DMS114 treated with DMSO at 0.1 percent for 48 hours (cell line): ENCODE measurements at regions not wholly inside any gene's neighbourhood (a gene's known extent, or its start where the extent isn't known, plus 50 kb on each side); places are given as distances from the start of the nearest gene placed in this dataset.
"Not testable (repeated sequence)": the region's sequence is repeated elsewhere in the genome, so short reads cannot be mapped to it uniquely, and the experiment has no call there.

ENCODE experiments used
- DNase-seq: peaks from one replicate; lab custom pipeline; 2025; ENCODE audit not compliant: unreplicated experiment; lab: John Stamatoyannopoulos, UW

DNA sequence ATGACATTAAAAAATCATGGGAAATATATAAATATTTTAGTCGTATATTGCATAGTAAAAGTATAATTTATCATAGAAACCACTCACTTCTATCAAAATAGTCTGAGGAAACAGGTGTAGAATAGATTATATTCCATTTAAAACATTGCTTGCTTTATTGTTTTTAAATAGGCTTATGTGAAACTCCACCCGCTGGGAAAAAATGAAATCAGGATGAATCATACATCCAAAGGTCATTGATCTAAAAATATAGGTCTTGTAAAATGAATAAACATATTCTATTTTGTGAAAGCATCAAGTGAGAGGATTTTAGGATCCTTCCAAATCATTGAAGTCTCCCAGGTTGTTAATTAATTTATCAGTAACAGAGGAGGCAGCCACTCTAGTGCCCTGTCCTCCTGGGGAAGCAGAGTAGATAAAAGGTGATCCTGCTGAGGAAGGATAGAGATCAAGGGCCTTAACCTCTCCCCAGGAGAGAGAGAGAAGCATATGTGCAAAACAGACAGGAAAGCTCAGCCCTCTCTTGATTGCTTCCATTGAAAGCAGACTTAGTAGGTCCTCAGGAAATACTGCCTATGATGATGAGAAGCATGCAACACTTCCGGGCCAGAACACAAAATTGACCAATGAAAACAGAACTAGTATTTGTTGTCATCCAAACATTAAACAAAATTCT is 96.8 kb upstream of the MAP9 start:
- DNase-seq, result no peak

- no peak for DNase-seq
Measured at GRCh38 chr4:155468282-155468681, 91.5 kb upstream of the MAP9 start.

DNA sequence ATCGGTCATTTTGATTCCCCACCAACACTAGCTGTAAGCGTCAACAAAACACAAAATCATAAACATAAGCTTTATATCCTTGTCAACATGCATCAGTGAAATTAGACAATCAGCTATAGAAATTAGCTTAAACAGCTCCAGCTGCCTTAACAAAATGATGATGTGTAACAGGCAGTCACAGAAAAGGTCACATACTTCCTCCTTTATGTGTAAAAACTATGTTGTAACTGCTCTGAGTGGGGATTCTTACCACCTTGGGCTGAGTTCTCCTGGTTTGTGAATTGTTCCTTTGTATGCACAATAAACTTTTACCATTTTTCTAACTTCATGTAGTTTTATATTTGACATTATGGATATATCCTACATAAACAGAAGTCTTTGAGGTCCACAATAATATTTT is 73.9 kb upstream of the MAP9 start:
- DNase-seq, result no peak

DNA sequence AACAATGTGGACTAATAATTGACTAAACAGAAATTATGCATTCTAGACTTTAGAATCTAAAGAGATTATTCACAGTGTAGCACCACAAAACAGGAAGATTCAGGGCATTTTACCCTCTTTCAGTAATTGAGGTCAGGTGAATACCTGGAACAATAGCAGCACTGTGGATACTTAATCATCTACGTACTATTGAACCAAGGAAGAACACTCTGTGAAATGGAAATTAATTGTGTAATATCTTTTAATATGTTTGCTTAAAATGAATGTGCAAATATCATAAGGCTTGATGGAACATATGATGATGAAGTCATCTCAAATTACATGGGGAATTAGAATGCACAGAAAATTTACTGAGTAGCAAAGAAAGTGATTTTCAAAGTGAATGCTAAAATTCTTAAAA is 68.5 kb upstream of the MAP9 start:
- no peak for DNase-seq

- DNase-seq, result no peak
Measured at GRCh38 chr4:155444721-155445120, 68.0 kb upstream of the MAP9 start.

DNA sequence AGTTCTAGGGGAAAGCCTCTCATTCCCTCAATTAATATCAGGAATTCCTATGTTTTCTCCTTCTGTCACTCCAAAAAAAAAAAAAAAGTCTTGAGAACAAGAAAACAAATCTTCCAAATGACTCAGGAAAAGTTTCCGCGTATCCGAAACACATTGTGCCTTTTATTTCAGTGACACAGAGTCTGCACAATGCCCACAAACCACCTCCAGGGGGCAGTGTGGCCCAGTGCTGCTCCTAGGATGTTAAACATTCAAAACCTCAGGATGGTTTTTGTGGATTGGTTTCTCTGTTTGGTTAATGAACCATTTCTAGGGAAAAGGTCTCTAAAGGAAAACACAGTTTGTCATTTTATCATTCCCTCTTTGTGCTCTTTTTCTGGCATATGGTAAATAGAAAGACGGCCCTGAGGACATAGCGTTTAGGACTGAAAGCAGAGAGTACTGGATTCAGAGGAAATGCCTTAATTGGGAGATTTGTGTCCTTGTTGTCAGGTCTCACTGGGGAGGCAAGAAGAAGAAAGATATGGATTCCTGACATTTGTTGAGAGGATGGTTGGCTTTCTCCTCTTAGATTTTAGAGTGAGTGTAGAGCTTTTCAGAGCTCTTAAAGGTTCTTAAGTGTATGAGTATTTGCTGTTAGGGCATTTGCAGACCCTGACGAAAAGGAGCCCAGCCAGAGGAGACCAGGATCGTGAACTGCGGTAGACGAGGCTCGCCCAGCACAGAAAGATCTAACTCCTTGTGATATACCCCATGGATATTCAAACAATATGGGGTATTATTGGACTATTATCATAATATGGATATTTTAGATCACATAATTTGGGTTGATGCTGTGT is 65.7 kb upstream of the MAP9 start:
- DNase-seq, result peak; percentile 4

GRCh38 chr4:155441475-155441874 is 64.7 kb upstream of the MAP9 start:
- no peak for DNase-seq

DNA sequence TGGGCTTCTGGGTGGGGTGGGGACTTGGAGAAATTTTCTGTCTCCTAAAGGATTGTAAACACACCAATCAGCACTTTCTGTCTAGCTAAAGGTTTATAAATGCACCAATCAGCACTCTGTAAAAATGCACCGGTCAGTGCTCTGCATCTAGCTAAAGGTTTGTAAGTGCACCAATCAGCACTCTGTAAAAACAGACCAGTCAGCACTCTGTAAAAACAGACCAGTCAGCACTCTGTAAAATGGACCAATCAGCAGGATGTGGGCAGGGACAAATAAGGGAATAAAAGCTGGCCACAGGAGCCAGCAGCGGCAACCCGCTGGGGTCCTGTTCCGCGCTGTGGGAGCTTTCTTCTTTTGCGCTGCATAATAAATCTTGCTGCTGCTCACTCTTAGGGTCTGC is 63.0 kb upstream of the MAP9 start:
- DNase-seq, result not testable (repeated sequence)

GRCh38 chr4:155434904-155435303 is 58.1 kb upstream of the MAP9 start:
- DNase-seq, result no peak

DNA sequence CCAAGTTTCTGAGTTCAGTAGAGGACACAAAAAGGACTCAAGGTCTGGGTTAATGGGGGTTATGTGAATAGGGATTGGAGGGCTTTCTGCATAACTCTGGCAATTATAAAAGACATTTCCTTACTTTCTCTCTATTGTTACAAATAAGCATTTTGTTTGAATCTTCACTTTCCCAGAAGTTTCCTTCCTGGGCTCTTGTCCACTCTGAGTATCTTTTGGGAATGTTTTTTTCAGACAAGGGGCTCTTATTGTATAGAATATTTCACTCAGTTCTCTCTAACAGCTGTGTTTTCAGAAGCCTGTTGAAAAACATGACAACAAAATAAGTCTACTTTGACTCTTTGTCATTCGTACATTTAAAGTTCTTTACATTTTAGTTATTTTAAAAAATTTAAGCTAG is 57.6 kb upstream of the MAP9 start:
- no peak for DNase-seq

DNA sequence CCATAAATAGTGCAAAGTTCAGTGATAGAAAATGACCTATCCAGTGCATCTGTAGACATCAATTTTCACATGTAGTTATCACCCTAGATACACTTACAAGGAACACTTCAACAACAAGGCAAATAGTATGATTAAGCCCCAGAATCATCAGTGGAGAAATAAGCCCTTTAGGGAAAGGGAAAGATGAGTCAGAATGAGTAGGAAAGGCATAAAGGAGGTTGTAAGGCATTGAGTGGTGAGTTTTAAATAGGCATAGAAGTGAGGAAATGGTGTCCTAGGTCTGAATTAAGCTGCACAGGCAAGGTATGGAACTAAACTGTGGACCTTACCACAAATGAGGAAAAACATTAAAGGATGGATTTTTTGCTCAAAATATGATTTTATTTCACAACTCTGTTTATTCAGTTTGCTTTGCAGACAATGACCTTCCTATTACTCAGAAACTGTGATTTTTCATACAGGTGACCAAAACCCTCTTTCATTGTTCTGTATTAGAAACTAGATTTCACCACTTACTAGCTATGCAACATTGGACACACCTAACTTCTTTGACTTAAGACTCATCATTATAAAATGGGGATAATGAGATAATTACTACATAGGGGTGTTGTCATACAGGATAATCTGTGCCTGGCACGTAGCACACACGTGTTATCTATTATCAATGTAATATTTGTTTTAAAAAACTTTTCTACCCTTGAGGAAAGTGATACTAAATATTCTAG is 57.0 kb upstream of the MAP9 start:
- no peak for DNase-seq

GRCh38 chr4:155430895-155431795 is 54.4 kb upstream of the MAP9 start:
- DNase-seq, result no peak

- DNase-seq, result no peak
Measured at GRCh38 chr4:155428128-155428527, 51.4 kb upstream of the MAP9 start.

- DNase-seq, result no peak
Measured at GRCh38 chr4:155426953-155427352, 50.2 kb upstream of the MAP9 start.
